ENCODE measurements at regions not wholly inside any gene's neighbourhood (a gene's known extent, or its start where the extent isn't known, plus 50 kb on each side); places are given as distances from the start of the nearest gene placed in this dataset.
"Not testable (repeated sequence)": the region's sequence is repeated elsewhere in the genome, so short reads cannot be mapped to it uniquely, and the experiment has no call there.

DNA sequence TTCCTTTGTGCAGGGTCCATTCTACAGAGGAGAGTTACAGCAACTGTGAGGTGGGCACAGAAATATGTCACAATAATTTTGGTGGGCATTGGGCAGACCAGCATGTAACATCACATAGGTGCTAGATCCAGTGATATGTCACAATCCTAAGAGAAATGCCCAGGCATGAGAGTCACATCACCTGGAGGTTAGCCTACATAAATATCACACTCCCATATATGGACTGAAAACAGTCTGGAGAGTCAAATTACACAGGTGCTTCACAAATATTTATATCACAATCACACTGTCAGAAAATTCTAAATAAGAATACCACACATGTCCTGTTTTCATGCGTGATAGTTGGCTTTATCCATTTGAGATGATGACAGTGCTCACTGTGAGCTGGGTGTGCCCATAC is 903.7 kb upstream of the AMELY start:
- H3K36me3 Mint-ChIP-seq (ENCODE audit: low read depth): no peaks in the 10 kb centered on the region
- no peaks in the 10 kb centered on the region for H3K9me3 Mint-ChIP-seq
- H3K4me3 Mint-ChIP-seq: no peak overlapping the region
- intact Hi-C loops (cut with micrococcal nuclease): loop anchor here (5.0 to 10.0 kb wide), 2 partner anchors 470 to 713 kb away; no protein-coding TSS in a partner anchor
- no peaks in the 10 kb centered on the region for H3K27me3 Mint-ChIP-seq (ENCODE audit: low read depth)
- DNase-seq: no peak
- CTCF ChIA-PET: no interaction called here
- no peak overlapping the region for H3K27ac Mint-ChIP-seq
- no peaks in the 10 kb centered on the region for H3K4me1 Mint-ChIP-seq (ENCODE audit: low read depth)

DNA sequence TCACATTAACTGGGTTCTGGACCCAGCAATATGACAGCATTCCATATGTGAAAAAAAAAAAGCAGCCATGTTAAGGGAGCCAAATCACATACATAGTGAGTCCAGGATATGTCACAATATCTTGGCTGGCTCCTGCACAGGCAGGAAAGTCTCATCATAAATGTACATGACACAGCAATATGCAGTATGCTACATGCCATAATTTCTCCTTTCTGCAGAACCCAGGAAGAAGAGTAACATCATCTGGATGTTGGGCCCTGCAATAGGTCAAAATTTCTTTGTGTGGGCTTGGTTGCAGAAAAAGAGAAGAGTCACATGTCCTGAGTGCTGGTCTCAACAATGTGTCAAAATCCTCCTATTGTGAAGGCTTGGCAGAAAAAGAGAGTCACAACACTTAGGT is 902.8 kb upstream of the AMELY start:
- no peak overlapping the region for H3K4me3 Mint-ChIP-seq
- intact Hi-C loops (cut with micrococcal nuclease): loop anchor here (10.0 kb wide), 1 partner anchor 470 kb away; no protein-coding TSS in a partner anchor
- no peaks in the 10 kb centered on the region for H3K4me1 Mint-ChIP-seq (ENCODE audit: low read depth)
- no peaks in the 10 kb centered on the region for H3K9me3 Mint-ChIP-seq
- no peak overlapping the region for H3K27ac Mint-ChIP-seq
- no peaks in the 10 kb centered on the region for H3K36me3 Mint-ChIP-seq (ENCODE audit: low read depth)
- no peaks in the 10 kb centered on the region for H3K27me3 Mint-ChIP-seq (ENCODE audit: low read depth)
- CTCF ChIA-PET: no interaction called here
- DNase-seq: no peak

DNA sequence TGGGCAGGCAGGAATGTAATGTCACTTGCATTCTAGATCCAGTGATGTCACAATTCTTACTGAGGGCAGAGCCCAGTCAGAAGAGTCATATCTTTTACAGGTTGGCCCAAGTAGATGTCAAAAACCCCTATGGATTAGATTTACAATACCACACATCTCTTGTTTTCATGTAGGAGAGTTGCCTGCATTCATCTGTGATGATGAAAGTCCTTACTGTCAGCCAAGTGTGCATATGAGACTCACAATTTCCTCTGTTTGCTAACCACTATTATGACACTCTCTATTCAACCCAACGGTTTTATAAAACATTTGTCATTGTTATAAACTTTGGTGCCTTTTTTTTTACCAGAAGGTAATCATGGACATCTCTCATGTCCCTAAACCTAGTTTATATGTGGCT is 898.8 kb upstream of the AMELY start:
- CTCF ChIA-PET: no interaction called here
- no peaks in the 10 kb centered on the region for H3K27me3 Mint-ChIP-seq (ENCODE audit: low read depth)
- no peaks in the 10 kb centered on the region for H3K9me3 Mint-ChIP-seq
- intact Hi-C loops (cut with micrococcal nuclease): loop anchor here (10.0 kb wide), 1 partner anchor 466 kb away; no protein-coding TSS in a partner anchor
- no peak overlapping the region for H3K4me3 Mint-ChIP-seq
- no peaks in the 10 kb centered on the region for H3K36me3 Mint-ChIP-seq (ENCODE audit: low read depth)
- H3K4me1 Mint-ChIP-seq (ENCODE audit: low read depth): no peaks in the 10 kb centered on the region
- no peak overlapping the region for H3K27ac Mint-ChIP-seq
- DNase-seq: no peak

DNA sequence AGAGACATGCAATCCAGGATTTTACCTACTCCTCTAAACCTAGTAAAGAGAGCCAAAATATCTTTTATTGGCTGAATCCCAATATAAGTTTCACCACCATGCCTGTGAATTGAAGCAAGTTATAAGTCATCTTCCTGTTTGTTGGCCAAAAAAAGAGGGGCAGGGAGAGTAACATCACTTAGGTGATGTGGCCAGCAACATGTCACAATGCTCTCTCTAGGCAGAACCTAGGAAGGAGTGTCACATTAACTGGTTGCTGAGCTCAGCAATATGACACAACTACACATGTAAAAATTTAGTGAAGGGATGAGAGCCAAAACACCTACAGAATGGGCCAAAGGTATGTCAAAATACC is 895.9 kb upstream of the AMELY start:
- no peaks in the 10 kb centered on the region for H3K27me3 Mint-ChIP-seq (ENCODE audit: low read depth)
- no peaks in the 10 kb centered on the region for H3K4me1 Mint-ChIP-seq (ENCODE audit: low read depth)
- no peak for DNase-seq
- H3K36me3 Mint-ChIP-seq (ENCODE audit: low read depth): no peaks in the 10 kb centered on the region
- H3K27ac Mint-ChIP-seq: no peak overlapping the region
- H3K4me3 Mint-ChIP-seq: no peak overlapping the region
- intact Hi-C loops (cut with micrococcal nuclease): no loop called here
- H3K9me3 Mint-ChIP-seq: no peaks in the 10 kb centered on the region
- CTCF ChIA-PET: no interaction called here

DNA sequence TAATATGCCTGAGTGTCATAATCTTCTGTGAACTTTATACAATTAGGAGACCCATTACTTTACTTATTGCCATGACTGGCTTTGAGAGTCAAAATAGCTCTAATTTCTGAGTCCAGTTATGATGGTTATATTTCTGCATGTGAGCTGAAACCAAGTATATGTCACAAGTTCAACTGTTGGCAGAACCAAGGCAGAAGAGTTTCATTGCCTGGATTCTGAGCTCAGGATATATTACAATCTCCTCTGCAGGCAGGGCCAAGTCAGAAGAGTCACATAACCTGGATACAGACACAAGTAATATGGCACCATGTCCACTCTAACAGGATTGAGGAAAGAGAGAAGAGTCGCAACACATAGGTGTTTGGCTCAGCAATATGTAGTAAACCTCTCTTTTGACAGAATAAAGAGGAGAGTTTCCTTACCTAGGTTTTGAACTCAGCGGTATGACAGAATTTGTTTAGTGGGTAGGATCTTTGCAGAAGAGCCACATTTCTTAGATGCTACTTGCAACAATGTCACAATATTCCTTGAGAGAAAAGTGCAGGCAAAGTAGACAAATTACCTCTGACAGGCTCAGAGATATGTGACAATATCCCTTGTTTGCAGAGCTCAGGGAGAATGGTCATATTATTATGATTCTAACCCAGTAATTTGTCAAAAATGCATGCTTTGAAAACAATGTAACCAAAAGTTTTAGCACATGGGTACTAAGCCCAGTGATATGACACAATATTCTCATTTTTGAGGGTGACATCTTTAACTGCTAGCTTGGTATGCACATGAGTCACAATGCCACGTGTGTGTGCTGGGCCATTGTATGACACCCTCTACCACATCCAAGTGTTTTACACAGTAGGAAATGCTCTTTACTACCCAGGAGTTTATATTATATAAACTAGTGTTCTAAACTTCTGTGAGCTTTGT is 895.3 kb upstream of the AMELY start:
- intact Hi-C loops (cut with micrococcal nuclease): no loop called here
- no peak overlapping the region for H3K4me3 Mint-ChIP-seq
- H3K27me3 Mint-ChIP-seq (ENCODE audit: low read depth): no peaks in the 10 kb centered on the region
- CTCF ChIA-PET: no interaction called here
- DNase-seq: no peak
- H3K27ac Mint-ChIP-seq: no peak overlapping the region
- no peaks in the 10 kb centered on the region for H3K4me1 Mint-ChIP-seq (ENCODE audit: low read depth)
- H3K36me3 Mint-ChIP-seq (ENCODE audit: low read depth): no peaks in the 10 kb centered on the region
- no peaks in the 10 kb centered on the region for H3K9me3 Mint-ChIP-seq

DNA sequence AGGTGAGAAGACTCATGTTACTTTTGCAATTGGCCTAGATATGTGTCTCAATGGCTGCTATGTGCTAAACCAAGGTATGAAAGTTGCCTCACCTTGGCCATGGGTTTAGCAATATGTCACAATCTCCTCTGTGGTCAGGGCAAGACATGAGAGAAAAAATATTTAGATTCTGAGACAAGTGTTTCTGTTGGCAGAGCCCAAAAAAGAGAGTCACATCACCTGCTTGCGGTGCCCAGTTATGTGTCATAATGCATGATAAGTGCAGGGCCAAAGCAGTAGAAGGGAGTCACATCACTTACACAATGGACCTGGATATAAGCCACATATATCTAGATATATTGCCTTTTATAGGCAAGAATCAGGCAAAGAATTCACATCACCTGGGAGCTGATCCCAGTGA is 894.1 kb upstream of the AMELY start:
- Mint-ChIP-seq H3K4me3 (no peak overlapping the region), H3K36me3 (ENCODE audit: low read depth) (no peaks in the 10 kb centered on the region), H3K27me3 (ENCODE audit: low read depth) (no peaks in the 10 kb centered on the region), H3K4me1 (ENCODE audit: low read depth) (no peaks in the 10 kb centered on the region), H3K27ac (no peak overlapping the region), H3K9me3 (peaks cover 2% of the 10 kb centered on the region)
- CTCF ChIA-PET: no interaction called here
- DNase-seq: no peak
- intact Hi-C loops (cut with micrococcal nuclease): no loop called here

DNA sequence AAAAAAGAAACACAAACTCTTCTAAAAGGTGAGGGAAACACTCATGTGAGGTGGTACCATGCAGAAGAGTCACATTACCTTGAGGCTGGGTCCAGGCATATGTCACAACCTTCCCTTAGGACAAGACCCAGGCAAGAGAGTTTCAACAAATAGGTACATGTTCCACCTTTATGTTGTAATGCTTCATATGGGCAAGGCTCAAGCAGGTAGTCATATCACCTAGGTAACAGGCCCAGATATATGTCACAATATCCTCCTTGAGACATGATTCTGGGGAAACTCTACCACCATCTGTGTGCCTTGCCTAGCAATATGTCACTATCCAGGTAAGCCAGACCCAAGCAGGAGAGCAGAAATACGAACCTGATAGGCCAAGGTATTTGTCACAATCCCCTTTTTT is 892.2 kb upstream of the AMELY start:
- Mint-ChIP-seq H3K4me3 (no peak overlapping the region), H3K27ac (no peak overlapping the region), H3K36me3 (ENCODE audit: low read depth) (no peaks in the 10 kb centered on the region), H3K27me3 (ENCODE audit: low read depth) (no peaks in the 10 kb centered on the region), H3K4me1 (ENCODE audit: low read depth) (no peaks in the 10 kb centered on the region), H3K9me3 (peaks cover 6% of the 10 kb centered on the region)
- intact Hi-C loops (cut with micrococcal nuclease): no loop called here
- CTCF ChIA-PET: no interaction called here
- no peak for DNase-seq

DNA sequence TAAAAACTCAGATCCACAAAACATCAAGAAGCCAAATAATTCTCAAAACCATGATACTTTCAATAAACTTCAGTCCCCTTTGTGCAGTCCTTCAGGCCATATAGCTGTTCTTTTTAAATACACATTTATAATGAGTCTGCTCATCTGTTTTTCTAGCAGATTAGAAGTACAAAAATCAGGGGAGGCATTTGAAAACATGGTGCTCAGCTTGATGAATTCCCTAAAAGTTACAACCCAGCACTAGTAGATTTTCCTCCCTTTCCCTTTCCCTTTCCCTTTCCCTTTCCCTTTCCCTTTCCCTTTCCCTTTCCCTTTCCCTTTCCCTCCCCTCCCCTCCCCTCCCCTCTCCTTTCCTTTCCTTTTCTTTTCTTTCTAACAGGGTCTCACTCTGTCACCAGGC is 884.6 kb upstream of the AMELY start:
- intact Hi-C loops (cut with micrococcal nuclease): no loop called here

DNA sequence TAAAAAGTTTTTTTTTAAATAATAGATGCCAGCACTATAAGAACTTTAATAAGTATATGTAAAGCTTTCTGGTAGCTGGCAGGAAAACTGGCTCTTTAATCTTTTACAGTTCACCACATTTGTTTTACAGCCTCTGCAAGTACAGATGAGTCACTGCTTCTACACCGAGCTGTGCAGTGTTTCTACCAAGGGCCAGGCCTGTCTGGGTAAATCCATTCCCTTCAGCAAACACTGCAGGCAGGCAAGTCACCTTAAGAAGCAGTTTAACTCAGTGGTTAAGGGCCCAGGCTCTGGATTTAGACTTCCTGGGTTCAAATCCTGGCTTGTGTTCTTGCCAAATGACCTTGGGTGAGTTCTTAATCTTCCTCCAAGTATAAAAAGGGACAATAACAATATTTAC is 882.9 kb upstream of the AMELY start:
- Mint-ChIP-seq H3K36me3 (ENCODE audit: low read depth) (no peaks in the 10 kb centered on the region), H3K27ac (no peak overlapping the region), H3K9me3 (no peaks in the 10 kb centered on the region), H3K4me3 (no peak overlapping the region), H3K4me1 (ENCODE audit: low read depth) (no peaks in the 10 kb centered on the region), H3K27me3 (ENCODE audit: low read depth) (no peaks in the 10 kb centered on the region)
- CTCF ChIA-PET: no interaction called here
- intact Hi-C loops (cut with micrococcal nuclease): no loop called here
- peak; percentile 45 for DNase-seq

More for the DNA sequence above, 884.6 kb upstream of the AMELY start:
- no peaks in the 10 kb centered on the region for H3K27me3 Mint-ChIP-seq (ENCODE audit: low read depth)
- H3K4me1 Mint-ChIP-seq (ENCODE audit: low read depth): no peaks in the 10 kb centered on the region
- DNase-seq: no peak
- H3K36me3 Mint-ChIP-seq (ENCODE audit: low read depth): no peaks in the 10 kb centered on the region
- no peak overlapping the region for H3K4me3 Mint-ChIP-seq
- peaks cover 6% of the 10 kb centered on the region for H3K9me3 Mint-ChIP-seq
- CTCF ChIA-PET: no interaction called here
- H3K27ac Mint-ChIP-seq: peak overlapping the region; percentile 69

DNA sequence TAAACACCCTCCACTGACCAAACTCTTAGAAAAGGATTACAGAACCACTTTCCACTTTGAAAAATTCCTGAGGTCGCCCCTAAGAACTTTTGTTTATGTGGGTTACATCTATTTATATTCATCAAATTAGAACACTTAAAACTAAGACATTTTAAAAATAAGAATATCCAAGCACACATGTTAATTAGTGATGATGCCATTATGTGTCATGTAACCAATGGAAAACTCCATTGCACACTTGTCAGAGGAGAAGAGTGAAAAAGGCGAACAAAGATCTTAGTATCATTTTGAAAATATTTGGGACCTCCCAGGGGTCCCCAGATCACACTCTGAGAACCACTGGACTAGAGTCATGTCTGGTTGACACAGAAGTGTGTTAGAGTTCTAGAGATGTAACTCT is 882.4 kb upstream of the AMELY start:
- Mint-ChIP-seq H3K27ac (no peak overlapping the region), H3K4me1 (ENCODE audit: low read depth) (no peaks in the 10 kb centered on the region), H3K4me3 (no peak overlapping the region), H3K27me3 (ENCODE audit: low read depth) (no peaks in the 10 kb centered on the region), H3K9me3 (no peaks in the 10 kb centered on the region), H3K36me3 (ENCODE audit: low read depth) (no peaks in the 10 kb centered on the region)
- CTCF ChIA-PET: no interaction called here
- no peak for DNase-seq
- intact Hi-C loops (cut with micrococcal nuclease): no loop called here

DNA sequence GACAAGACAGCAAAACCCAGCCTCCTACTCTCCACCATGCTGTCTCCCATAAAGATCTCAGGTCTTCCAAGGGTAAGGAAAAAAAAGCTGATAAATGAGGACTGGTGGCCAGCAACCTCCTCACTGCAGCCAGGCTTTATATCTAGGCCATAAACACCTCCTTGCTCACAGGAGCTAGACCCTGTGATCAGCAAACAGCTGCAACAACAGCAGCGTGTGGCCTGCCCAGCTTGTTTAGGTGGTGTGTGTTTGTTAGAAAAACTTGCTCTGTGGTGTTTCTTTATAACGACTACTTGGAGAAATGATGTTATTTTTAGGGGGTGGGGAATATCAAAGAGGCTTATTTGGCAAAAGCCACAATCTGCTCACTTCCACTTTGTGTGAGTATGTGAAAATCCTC is 880.9 kb upstream of the AMELY start:
- no peak overlapping the region for H3K27ac Mint-ChIP-seq
- H3K27me3 Mint-ChIP-seq (ENCODE audit: low read depth): no peaks in the 10 kb centered on the region
- intact Hi-C loops (cut with micrococcal nuclease): no loop called here
- no peak overlapping the region for H3K4me3 Mint-ChIP-seq
- no peaks in the 10 kb centered on the region for H3K4me1 Mint-ChIP-seq (ENCODE audit: low read depth)
- H3K36me3 Mint-ChIP-seq (ENCODE audit: low read depth): no peaks in the 10 kb centered on the region
- no peaks in the 10 kb centered on the region for H3K9me3 Mint-ChIP-seq
- CTCF ChIA-PET: no interaction called here
- DNase-seq: no peak

DNA sequence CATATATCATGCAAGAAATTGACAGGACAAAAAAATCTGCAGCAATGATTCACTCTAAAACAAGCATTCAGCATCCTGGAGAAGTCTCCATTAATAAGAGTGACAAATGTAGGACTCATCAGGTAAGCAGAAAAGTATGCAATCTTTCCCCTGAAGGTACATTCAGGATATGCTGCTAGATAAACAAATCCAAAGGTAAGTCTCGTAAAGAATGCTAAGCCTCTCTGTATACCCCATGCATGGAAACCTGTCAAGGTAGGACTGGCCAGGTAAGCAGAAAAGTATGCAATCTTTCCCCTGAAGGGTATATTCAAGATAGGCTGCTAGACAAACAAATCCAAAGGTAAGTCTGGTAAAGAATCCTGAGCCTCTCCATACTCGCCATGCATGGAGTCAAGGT is 869.9 kb upstream of the AMELY start:
- intact Hi-C loops (cut with micrococcal nuclease): no loop called here
- CTCF ChIA-PET: no interaction called here
- Mint-ChIP-seq H3K36me3 (ENCODE audit: low read depth) (no peaks in the 10 kb centered on the region), H3K4me3 (no peak overlapping the region), H3K9me3 (no peaks in the 10 kb centered on the region), H3K4me1 (ENCODE audit: low read depth) (no peaks in the 10 kb centered on the region), H3K27me3 (ENCODE audit: low read depth) (no peaks in the 10 kb centered on the region), H3K27ac (no peak overlapping the region)
- no peak for DNase-seq

DNA sequence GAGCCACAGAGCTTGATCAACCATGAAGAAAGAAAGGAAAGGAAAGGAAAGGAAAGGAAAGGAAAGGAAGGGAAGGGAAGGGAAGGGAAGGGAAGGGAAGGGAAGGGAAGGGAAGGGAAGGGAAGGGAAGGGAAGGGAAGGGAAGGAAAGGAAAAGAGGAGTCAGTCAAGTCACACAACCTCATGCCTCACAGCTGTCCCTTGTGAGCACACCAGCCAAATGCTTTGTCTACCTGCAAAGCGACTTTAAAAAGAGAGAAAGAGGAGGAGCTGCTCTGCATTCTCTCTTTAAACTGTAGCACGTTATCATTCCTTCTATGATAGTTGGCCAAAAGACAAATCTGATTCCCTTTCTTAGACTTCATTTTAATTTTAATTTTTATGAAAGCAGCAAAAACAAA is 863.9 kb upstream of the AMELY start:
- H3K9me3 Mint-ChIP-seq; H3K4me1 Mint-ChIP-seq (ENCODE audit: low read depth); DNase-seq; CTCF ChIA-PET; H3K4me3 Mint-ChIP-seq; intact Hi-C loops (cut with micrococcal nuclease); H3K36me3 Mint-ChIP-seq (ENCODE audit: low read depth); H3K27ac Mint-ChIP-seq; H3K27me3 Mint-ChIP-seq (ENCODE audit: low read depth): not testable (repeated sequence)
